Panc1 (cell line): ENCODE measurements at regions not wholly inside any gene's neighbourhood (a gene's known extent, or its start where the extent isn't known, plus 50 kb on each side); places are given as distances from the start of the nearest gene placed in this dataset.

ENCODE experiments used
- CTCF ChIP-seq: fragments of 450-650 bp; IDR thresholded peaks from 2 replicates; pipeline ENCODE4 v1.5.1; 2017; ENCODE audit warnings: mild to moderate bottlenecking
- POLR2AphosphoS5 ChIP-seq: IDR thresholded peaks from 2 replicates; pipeline ENCODE4 v1.6.1; 2012; ENCODE audit warnings: mild to moderate bottlenecking, low read depth, low read length, moderate library complexity
- REST ChIP-seq, 2 experiments: IDR thresholded peaks; 2 replicates each; pipeline ENCODE4 v1.6.1; 2011 to 2012; ENCODE audit warnings: low read depth in 2 of 2, control low read depth in 1 of 2, low read length in 1 of 2, mild to moderate bottlenecking in 1 of 2, moderate library complexity in 1 of 2; ENCODE audit not compliant: insufficient read depth in 1 of 2
- SIN3A ChIP-seq: IDR thresholded peaks from 2 replicates; pipeline ENCODE4 v1.6.1; 2012; ENCODE audit warnings: low read depth, mild to moderate bottlenecking, low read length, moderate library complexity, borderline replicate concordance; ENCODE audit not compliant: insufficient read depth
- TCF7L2 ChIP-seq: IDR thresholded peaks from 2 replicates; pipeline ENCODE4 v1.6.1; 2011; ENCODE audit warnings: mild to moderate bottlenecking, low read depth, low read length, inconsistent platforms

- TF ChIP-seq CTCF = no peak
- TF ChIP-seq SIN3A = no peak
- TF ChIP-seq POLR2AphosphoS5 = no peak
- no peak for TF ChIP-seq TCF7L2
- TF ChIP-seq REST (IDR thresholded peaks at IDR 0.05; ENCODE audit: insufficient read depth in 1 of 2, low read depth in 2 of 2, low read length in 1 of 2) = no peak
Observed at GRCh38 chr7:149604521-149604920, 106.9 kb upstream of the ZNF746 start.
